DMS153 treated with DMSO at 0.1 percent for 48 hours (cell line): ENCODE measurements at regions not wholly inside any gene's neighbourhood (a gene's known extent, or its start where the extent isn't known, plus 50 kb on each side); places are given as distances from the start of the nearest gene placed in this dataset.
"Not testable (repeated sequence)": the region's sequence is repeated elsewhere in the genome, so short reads cannot be mapped to it uniquely, and the experiment has no call there.

Source experiments
- DNase-seq: peaks from one replicate; lab custom pipeline; 2025; ENCODE audit not compliant: unreplicated experiment; lab: John Stamatoyannopoulos, UW

GRCh38 chr15:96052154-96052553, 278.3 kb upstream of the NR2F2 start:
- no peak for DNase-seq

GRCh38 chr15:96052572-96053030, 277.9 kb upstream of the NR2F2 start:
- no peak for DNase-seq

- DNase-seq, result peak; percentile 66
Observed at GRCh38 chr15:96053031-96053780, 277.3 kb upstream of the NR2F2 start.

GRCh38 chr15:96053781-96054428, 276.6 kb upstream of the NR2F2 start:
- no peak for DNase-seq

GRCh38 chr15:96054621-96055020, 275.9 kb upstream of the NR2F2 start:
- no peak for DNase-seq

GRCh38 chr15:96058103-96058851, 272.2 kb upstream of the NR2F2 start:
- no peak for DNase-seq

- DNase-seq, result not testable (repeated sequence)
Observed at GRCh38 chr15:96058852-96059103, 271.7 kb upstream of the NR2F2 start.

- not testable (repeated sequence) for DNase-seq
Observed at GRCh38 chr15:96060591-96060990, 269.9 kb upstream of the NR2F2 start.

GRCh38 chr15:96064351-96064756, 266.1 kb upstream of the NR2F2 start:
- no peak for DNase-seq

- DNase-seq, result no peak
Observed at GRCh38 chr15:96066126-96066525, 264.4 kb upstream of the NR2F2 start.

GRCh38 chr15:96066852-96067495, 263.5 kb upstream of the NR2F2 start:
- DNase-seq, result no peak

GRCh38 chr15:96067677-96068076, 262.8 kb upstream of the NR2F2 start:
- DNase-seq, result no peak

GRCh38 chr15:96068897-96069296, 261.6 kb upstream of the NR2F2 start:
- DNase-seq, result no peak

GRCh38 chr15:96070636-96071035, 259.9 kb upstream of the NR2F2 start:
- no peak for DNase-seq

GRCh38 chr15:96072821-96073220, 257.7 kb upstream of the NR2F2 start:
- DNase-seq, result no peak

- no peak for DNase-seq
Observed at GRCh38 chr15:96073908-96074307, 256.6 kb upstream of the NR2F2 start.

GRCh38 chr15:96075895-96076294, 254.6 kb upstream of the NR2F2 start:
- no peak for DNase-seq

- DNase-seq, result no peak
Observed at GRCh38 chr15:96076350-96076749, 254.2 kb upstream of the NR2F2 start.

GRCh38 chr15:96079041-96079440, 251.5 kb upstream of the NR2F2 start:
- DNase-seq, result no peak

GRCh38 chr15:96079882-96080281, 250.6 kb upstream of the NR2F2 start:
- no peak for DNase-seq

- no peak for DNase-seq
Observed at GRCh38 chr15:96086164-96086563, 244.3 kb upstream of the NR2F2 start.
